ENCODE measurements at regions not wholly inside any gene's neighbourhood (a gene's known extent, or its start where the extent isn't known, plus 50 kb on each side); places are given as distances from the start of the nearest gene placed in this dataset.

DNA sequence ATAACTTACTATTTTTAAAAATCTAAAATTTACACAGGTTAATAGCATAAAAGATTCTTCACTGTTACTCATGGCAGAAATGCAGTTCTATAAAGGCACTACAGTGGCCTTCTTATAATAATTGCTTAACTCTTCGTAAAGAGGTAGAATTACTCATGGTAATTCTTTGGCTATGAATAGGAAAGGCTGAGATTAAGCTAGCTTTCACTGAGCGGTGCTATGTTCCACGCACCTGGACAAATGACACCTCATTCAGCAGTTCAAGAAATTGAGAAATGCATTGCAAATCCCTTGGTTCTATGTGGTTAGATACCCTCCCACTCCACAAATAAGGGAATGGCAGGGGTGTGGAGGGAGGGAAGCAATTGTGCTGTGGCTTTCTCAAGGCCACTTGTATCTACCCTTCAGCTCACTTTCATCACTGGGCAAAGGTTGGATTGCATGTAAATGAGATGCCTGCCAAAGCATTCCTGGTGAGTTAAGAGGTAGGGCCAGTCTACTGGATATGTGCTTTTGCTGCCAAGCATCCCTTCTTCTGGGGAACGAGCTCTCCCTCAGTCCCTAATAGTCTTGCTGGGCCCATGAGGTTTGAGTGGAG is 210.9 kb downstream of the TEX36 start:
- TF ChIP-seq POLR2A (IDR thresholded peaks at IDR 0.05), result no peak
- no peak for TF ChIP-seq POLR2AphosphoS5 (IDR thresholded peaks at IDR 0.05)
- TF ChIP-seq, protein P1, sequence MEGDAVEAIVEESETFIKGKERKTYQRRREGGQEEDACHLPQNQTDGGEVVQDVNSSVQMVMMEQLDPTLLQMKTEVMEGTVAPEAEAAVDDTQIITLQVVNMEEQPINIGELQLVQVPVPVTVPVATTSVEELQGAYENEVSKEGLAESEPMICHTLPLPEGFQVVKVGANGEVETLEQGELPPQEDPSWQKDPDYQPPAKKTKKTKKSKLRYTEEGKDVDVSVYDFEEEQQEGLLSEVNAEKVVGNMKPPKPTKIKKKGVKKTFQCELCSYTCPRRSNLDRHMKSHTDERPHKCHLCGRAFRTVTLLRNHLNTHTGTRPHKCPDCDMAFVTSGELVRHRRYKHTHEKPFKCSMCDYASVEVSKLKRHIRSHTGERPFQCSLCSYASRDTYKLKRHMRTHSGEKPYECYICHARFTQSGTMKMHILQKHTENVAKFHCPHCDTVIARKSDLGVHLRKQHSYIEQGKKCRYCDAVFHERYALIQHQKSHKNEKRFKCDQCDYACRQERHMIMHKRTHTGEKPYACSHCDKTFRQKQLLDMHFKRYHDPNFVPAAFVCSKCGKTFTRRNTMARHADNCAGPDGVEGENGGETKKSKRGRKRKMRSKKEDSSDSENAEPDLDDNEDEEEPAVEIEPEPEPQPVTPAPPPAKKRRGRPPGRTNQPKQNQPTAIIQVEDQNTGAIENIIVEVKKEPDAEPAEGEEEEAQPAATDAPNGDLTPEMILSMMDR (IDR thresholded peaks at IDR 0.05 in 8 of 11, conservative IDR thresholded peaks at IDR 0.05 in 3 of 11), result no peak
- Histone ChIP-seq H3K36me3 (no peaks in the 10 kb centered on the region), H3K27ac (no peak overlapping the region), H3K4me1 (no peaks in the 10 kb centered on the region), H3K27me3 (replicated peaks in 1 of 7) (peaks cover 0 to 21% (median 0%) of the 10 kb centered on the region in 7 donors), H3K9me3 (no peaks in the 10 kb centered on the region), H3K4me3 (no peak overlapping the region)
- WGBS, 5 donors, result 87 to 91% (median 88%) methylated on average over 4 of the region's 4 CpGs
- intact Hi-C loops (cut with DNase I; ENCODE audit: low total_unique reads), result no loop called here
- DNase-seq, result no peak

DNA sequence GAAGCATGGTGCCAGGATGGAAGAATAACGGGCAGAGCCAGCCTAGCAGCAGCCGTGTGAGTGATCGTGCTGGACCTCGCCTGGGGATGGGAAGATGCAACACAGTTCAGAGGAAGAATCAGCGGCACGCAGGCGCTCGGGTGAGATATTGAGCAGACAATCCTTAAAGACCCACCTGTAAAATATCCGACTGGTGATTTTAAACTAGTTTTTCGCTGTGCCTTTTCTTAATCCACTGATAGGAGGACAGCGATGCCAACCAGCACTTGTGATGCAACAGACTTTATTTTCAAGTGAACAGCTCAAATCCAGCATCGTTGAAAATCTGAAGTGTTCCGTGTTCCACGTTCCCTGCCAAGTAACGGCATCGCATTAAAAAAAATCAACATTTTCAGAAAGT is 214.7 kb downstream of the TEX36 start:
- Histone ChIP-seq H3K36me3 (no peaks in the 10 kb centered on the region), H3K9me3 (no peaks in the 10 kb centered on the region), H3K27me3 (replicated peaks in 1 of 7) (peaks cover 0 to 12% (median 0%) of the 10 kb centered on the region in 7 donors), H3K4me1 (no peaks in the 10 kb centered on the region), H3K27ac (no peak overlapping the region), H3K4me3 (no peak overlapping the region)
- WGBS, 5 donors, result 89 to 92% (median 91%) methylated on average over 16 of the region's 16 CpGs
- TF ChIP-seq, protein P1 (IDR thresholded peaks at IDR 0.05 in 8 of 11, conservative IDR thresholded peaks at IDR 0.05 in 3 of 11), result no peak
- TF ChIP-seq POLR2A (IDR thresholded peaks at IDR 0.05), result no peak
- TF ChIP-seq POLR2AphosphoS5 (IDR thresholded peaks at IDR 0.05), result no peak
- intact Hi-C loops (cut with DNase I; ENCODE audit: low total_unique reads), result no loop called here
- no peak for DNase-seq

DNA sequence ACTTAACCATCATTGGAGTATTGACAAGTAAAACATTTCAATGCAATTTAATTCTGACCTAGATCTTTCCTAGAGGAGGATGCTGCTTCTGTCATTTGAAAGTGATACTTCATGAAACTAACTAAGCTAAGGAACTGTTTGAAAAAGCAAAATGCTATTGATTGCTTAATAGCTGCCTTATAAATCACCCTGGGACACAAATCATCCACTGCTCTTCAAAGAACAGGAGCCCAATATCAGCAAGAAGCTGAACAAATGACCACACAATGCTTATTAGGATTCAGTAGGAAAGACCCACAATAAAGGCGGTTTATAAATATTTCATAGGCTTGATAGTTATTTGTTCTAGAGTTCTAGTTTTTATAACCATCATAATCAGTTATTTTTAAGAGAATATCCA is 216.3 kb downstream of the TEX36 start:
- no peaks in the 10 kb centered on the region for H3K9me3 ChIP-seq
- H3K27ac ChIP-seq, result no peak overlapping the region
- TF ChIP-seq, protein P1 (IDR thresholded peaks at IDR 0.05 in 8 of 11, conservative IDR thresholded peaks at IDR 0.05 in 3 of 11), result no peak
- no peak for TF ChIP-seq POLR2AphosphoS5 (IDR thresholded peaks at IDR 0.05)
- TF ChIP-seq POLR2A (IDR thresholded peaks at IDR 0.05), result no peak
- H3K4me1 ChIP-seq, result no peaks in the 10 kb centered on the region
- DNase-seq, result no peak
- no peaks in the 10 kb centered on the region for H3K36me3 ChIP-seq
- intact Hi-C loops (cut with DNase I; ENCODE audit: low total_unique reads), result no loop called here
- H3K4me3 ChIP-seq, result no peak overlapping the region
- 85 to 96% (median 92%) methylated on average over 1 of the region's 1 CpG for WGBS, 5 donors
- peaks cover 0 to 6% (median 0%) of the 10 kb centered on the region in 7 donors for H3K27me3 ChIP-seq (replicated peaks in 1 of 7)

DNA sequence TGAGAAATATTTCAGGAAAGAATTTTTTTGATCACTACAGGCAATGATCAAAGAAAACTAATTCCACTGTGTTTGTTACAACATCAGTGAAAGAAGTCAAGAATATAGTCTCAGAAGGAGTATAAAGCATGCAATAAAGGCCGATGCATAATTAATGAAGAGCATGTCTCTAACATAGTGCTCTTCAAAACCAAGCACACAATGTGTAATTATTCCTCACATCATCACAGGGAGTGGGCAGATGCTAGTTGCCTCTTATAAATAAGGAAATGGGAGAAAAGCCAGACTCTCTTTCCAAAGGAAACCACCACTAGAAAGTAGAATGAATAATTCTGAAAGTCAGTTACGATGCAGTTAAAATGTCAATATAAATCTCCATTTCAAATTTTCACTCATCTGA is 220.1 kb downstream of the TEX36 start:
- 57 to 84% (median 65%) methylated on average over 2 of the region's 2 CpGs for WGBS, 5 donors
- Histone ChIP-seq H3K27me3 (replicated peaks in 1 of 7) (peaks cover 0 to under 1% (median 0%) of the 10 kb centered on the region in 7 donors), H3K36me3 (no peaks in the 10 kb centered on the region), H3K4me3 (no peak overlapping the region), H3K27ac (no peak overlapping the region), H3K9me3 (no peaks in the 10 kb centered on the region), H3K4me1 (no peaks in the 10 kb centered on the region)
- DNase-seq, result no peak
- intact Hi-C loops (cut with DNase I; ENCODE audit: low total_unique reads), result no loop called here
- TF ChIP-seq POLR2AphosphoS5 (IDR thresholded peaks at IDR 0.05), result no peak
- TF ChIP-seq, protein P1 (IDR thresholded peaks at IDR 0.05 in 8 of 11, conservative IDR thresholded peaks at IDR 0.05 in 3 of 11), result no peak
- TF ChIP-seq POLR2A (IDR thresholded peaks at IDR 0.05), result no peak
